Osteoblast (primary cell): ENCODE measurements at regions not wholly inside any gene's neighbourhood (a gene's known extent, or its start where the extent isn't known, plus 50 kb on each side); places are given as distances from the start of the nearest gene placed in this dataset.

Experiments used
- DNase-seq: peaks from one replicate; pipeline ENCODE4 v3.0.0; 2011; ENCODE audit warnings: low spot score, mixed read lengths; ENCODE audit not compliant: insufficient read length; ENCODE audit errors: missing footprints
- H2AFZ ChIP-seq: 2 replicates; pipeline ENCODE4 v1.6.0; 2011; ENCODE audit warnings: mild to moderate bottlenecking, low read length
- H3K27ac ChIP-seq: 2 replicates; pipeline ENCODE4 v1.5.1; 2011; ENCODE audit warnings: mild to moderate bottlenecking, low read depth, low read length, moderate library complexity
- H3K27me3 ChIP-seq: 2 replicates; pipeline ENCODE4 v1.6.0; 2012; ENCODE audit warnings: mild to moderate bottlenecking, control low read depth, inconsistent platforms, low read length, moderate library complexity; ENCODE audit not compliant: insufficient read depth
- H3K36me3 ChIP-seq: 2 replicates; pipeline ENCODE4 v1.5.1; 2011; ENCODE audit warnings: mild to moderate bottlenecking, low read length, control low read depth, moderate library complexity; ENCODE audit not compliant: insufficient read depth
- H3K4me1 ChIP-seq: 2 replicates; pipeline ENCODE4 v1.5.1; 2011; ENCODE audit warnings: mild to moderate bottlenecking, low read length, control low read depth, moderate library complexity; ENCODE audit not compliant: insufficient read depth
- H3K4me2 ChIP-seq: 2 replicates; pipeline ENCODE4 v1.6.0; 2011; ENCODE audit warnings: mild to moderate bottlenecking, low read length; ENCODE audit not compliant: insufficient read depth
- H3K4me3 ChIP-seq: fragments of 200-600 bp; sonication (generic); 3 replicates; pipeline ENCODE4 v1.5.1; 2012; ENCODE audit warnings: mild to moderate bottlenecking, low read length, inconsistent platforms; ENCODE audit not compliant: insufficient read depth
- H3K79me2 ChIP-seq: 2 replicates; pipeline ENCODE4 v1.6.0; 2012; ENCODE audit warnings: mild to moderate bottlenecking, low read length, control low read depth, inconsistent platforms; ENCODE audit not compliant: insufficient read depth
- H3K9me3 ChIP-seq: 2 replicates; pipeline ENCODE4 v1.5.1; 2011; ENCODE audit warnings: low read depth, low read length, control low read depth
- H4K20me1 ChIP-seq: 2 replicates; pipeline ENCODE4 v1.6.0; 2012; ENCODE audit warnings: mild to moderate bottlenecking, low read length, control low read depth; ENCODE audit not compliant: insufficient read depth
- CTCF ChIP-seq: IDR thresholded peaks from 2 replicates; pipeline ENCODE4 v1.5.1; 2011; ENCODE audit warnings: mild to moderate bottlenecking, low read depth, low read length, moderate library complexity; ENCODE audit errors: extremely low read depth

- no peak overlapping the region for H3K4me2 ChIP-seq
- no peaks in the 10 kb centered on the region for H3K9me3 ChIP-seq
- H3K79me2 ChIP-seq, result no peaks in the 10 kb centered on the region
- no peaks in the 10 kb centered on the region for H3K36me3 ChIP-seq
- no peak for TF ChIP-seq CTCF
- H2AFZ ChIP-seq, result no peak overlapping the region
- H3K4me1 ChIP-seq, result peaks cover 18% of the 10 kb centered on the region
- H3K27ac ChIP-seq, result no peak overlapping the region
- no peak overlapping the region for H3K4me3 ChIP-seq
- no peaks in the 10 kb centered on the region for H4K20me1 ChIP-seq
- no peak for DNase-seq
- H3K27me3 ChIP-seq, result no peaks in the 10 kb centered on the region
Observed at GRCh38 chr15:92845126-92845508, 55.0 kb upstream of the CHD2 start.

- no peak for DNase-seq
- H4K20me1 ChIP-seq, result no peaks in the 10 kb centered on the region
- H3K79me2 ChIP-seq, result no peaks in the 10 kb centered on the region
- H3K4me2 ChIP-seq, result no peak overlapping the region
- peaks cover 18% of the 10 kb centered on the region for H3K4me1 ChIP-seq
- no peak overlapping the region for H2AFZ ChIP-seq
- no peaks in the 10 kb centered on the region for H3K36me3 ChIP-seq
- no peak overlapping the region for H3K4me3 ChIP-seq
- no peaks in the 10 kb centered on the region for H3K27me3 ChIP-seq
- no peak overlapping the region for H3K27ac ChIP-seq
- H3K9me3 ChIP-seq, result no peaks in the 10 kb centered on the region
- TF ChIP-seq CTCF, result no peak
Observed at GRCh38 chr15:92846741-92847140, 53.4 kb upstream of the CHD2 start.

- no peak for TF ChIP-seq CTCF
Observed at GRCh38 chr15:92847841-92848240, 52.3 kb upstream of the CHD2 start.

GRCh38 chr15:92848464-92848851, 51.7 kb upstream of the CHD2 start:
- Histone ChIP-seq H3K4me2 (no peak overlapping the region), H3K4me3 (no peak overlapping the region), H3K9me3 (no peaks in the 10 kb centered on the region), H3K27ac (peak overlapping the region; percentile 27), H3K27me3 (no peaks in the 10 kb centered on the region), H3K36me3 (no peaks in the 10 kb centered on the region), H3K4me1 (peaks cover 18% of the 10 kb centered on the region), H2AFZ (no peak overlapping the region), H3K79me2 (no peaks in the 10 kb centered on the region), H4K20me1 (no peaks in the 10 kb centered on the region)
- TF ChIP-seq CTCF, result no peak
- DNase-seq, result no peak

More at GRCh38 chr15:92847841-92848240, 52.3 kb upstream of the CHD2 start:
- peak; percentile 58 for DNase-seq
- Histone ChIP-seq H3K4me2 (no peak overlapping the region), H3K27ac (no peak overlapping the region), H3K27me3 (no peaks in the 10 kb centered on the region), H3K4me1 (peaks cover 18% of the 10 kb centered on the region), H3K9me3 (no peaks in the 10 kb centered on the region), H4K20me1 (no peaks in the 10 kb centered on the region), H2AFZ (no peak overlapping the region), H3K4me3 (no peak overlapping the region), H3K79me2 (no peaks in the 10 kb centered on the region), H3K36me3 (no peaks in the 10 kb centered on the region)
